ENCODE measurements at regions not wholly inside any gene's neighbourhood (a gene's known extent, or its start where the extent isn't known, plus 50 kb on each side); places are given as distances from the start of the nearest gene placed in this dataset.

GRCh38 chr14:89615421-89615820, 198.4 kb upstream of the FOXN3 start:
- TF ChIP-seq CTCF (IDR thresholded peaks at IDR 0.05; ENCODE audit: extremely low read depth, insufficient read depth, missing control alignments), result no peak
- no peak for DNase-seq (ENCODE audit: low spot score)
- in situ Hi-C loops (cut with MboI; ENCODE audit: low pct_unique_long_range_greater_than_20kb, low sequenced_read_pairs, unreplicated experiment), result no loop called here

- no peak for TF ChIP-seq CTCF (IDR thresholded peaks at IDR 0.05; ENCODE audit: extremely low read depth, insufficient read depth, missing control alignments)
Observed at GRCh38 chr14:89614009-89614691, 197.1 kb upstream of the FOXN3 start.

GRCh38 chr14:89613260-89614008, 196.4 kb upstream of the FOXN3 start:
- DNase-seq (ENCODE audit: low spot score), result no peak
- in situ Hi-C loops (cut with MboI; ENCODE audit: low pct_unique_long_range_greater_than_20kb, low sequenced_read_pairs, unreplicated experiment), result no loop called here
- TF ChIP-seq CTCF (IDR thresholded peaks at IDR 0.05; ENCODE audit: extremely low read depth, insufficient read depth, missing control alignments), result no peak

More at GRCh38 chr14:89614009-89614691, 197.1 kb upstream of the FOXN3 start:
- in situ Hi-C loops (cut with MboI; ENCODE audit: low pct_unique_long_range_greater_than_20kb, low sequenced_read_pairs, unreplicated experiment), result no loop called here
- DNase-seq (ENCODE audit: low spot score), result no peak

- in situ Hi-C loops (cut with MboI; ENCODE audit: low pct_unique_long_range_greater_than_20kb, low sequenced_read_pairs, unreplicated experiment), result no loop called here
- DNase-seq (ENCODE audit: low spot score), result no peak
- TF ChIP-seq CTCF (IDR thresholded peaks at IDR 0.05; ENCODE audit: extremely low read depth, insufficient read depth, missing control alignments), result no peak
Observed at GRCh38 chr14:89609500-89610100, 192.6 kb upstream of the FOXN3 start.

- DNase-seq (ENCODE audit: low spot score), result no peak
- in situ Hi-C loops (cut with MboI; ENCODE audit: low pct_unique_long_range_greater_than_20kb, low sequenced_read_pairs, unreplicated experiment), result no loop called here
- TF ChIP-seq CTCF (IDR thresholded peaks at IDR 0.05; ENCODE audit: extremely low read depth, insufficient read depth, missing control alignments), result no peak
Observed at GRCh38 chr14:89607453-89607852, 190.4 kb upstream of the FOXN3 start.

GRCh38 chr14:89603938-89604480, 187.0 kb upstream of the FOXN3 start:
- in situ Hi-C loops (cut with MboI; ENCODE audit: low pct_unique_long_range_greater_than_20kb, low sequenced_read_pairs, unreplicated experiment), result no loop called here
- no peak for DNase-seq (ENCODE audit: low spot score)
- TF ChIP-seq CTCF (IDR thresholded peaks at IDR 0.05; ENCODE audit: extremely low read depth, insufficient read depth, missing control alignments), result no peak
